K562 (cell line): ENCODE measurements at regions not wholly inside any gene's neighbourhood (a gene's known extent, or its start where the extent isn't known, plus 50 kb on each side); places are given as distances from the start of the nearest gene placed in this dataset.
A peak's percentile ranks its signal among the peaks of the same experiment; 100 is the strongest.

Experiments used
- ATAC-seq: fragments of 200-7000 bp; cut with Tn5 transposase; 3 replicates; pipeline ENCODE4 v1.9.1; 2020; ENCODE audit warnings: moderate library complexity
- BruUV-seq: library from RNA; stranded (reverse); fragments of 400-500 nt; replicated peaks from 2 replicates; lab custom pipeline; 2021; lab: Mats Ljungman, UMichigan
- CTCF ChIA-PET: fragments of 300-600 bp; formaldehyde crosslinking; extraction: SDS; loops from one replicate; lab custom pipeline; 2021; ENCODE audit warnings: low intra/inter-chr PET ratio; lab: Yijun Ruan, JAX
- POLR2A ChIA-PET: fragments of 300-600, 350-650 bp; sonication (Branson Sonifier 250); formaldehyde crosslinking; extraction: SDS; loops from one replicate; lab custom pipeline; 2021; ENCODE audit warnings: antibody characterized with exemption, inconsistent platforms; lab: Yijun Ruan, JAX
- DNase-seq, 4 experiments: peaks; one replicate each; pipeline versions ENCODE4 v3.0.0 to v3.0.0-alpha.2; 2011 to 2018; ENCODE audit warnings: low spot score in 3 of 4, mixed read lengths in 3 of 4; ENCODE audit errors: extremely low read depth in 1 of 4
- FAIRE-seq: peaks from 2 replicates; lab custom pipeline; 2011; peaks lifted over from hg19 to GRCh38; lab: Jason Lieb, UNC
- H2AFZ ChIP-seq: 2 replicates; pipeline ENCODE4 v1.6.0; 2011; ENCODE audit warnings: low read depth, low read length, control low read depth, inconsistent platforms
- H3K27ac ChIP-seq: fragments of 200-600 bp; 3 replicates; pipeline ENCODE4 v1.8.0; 2011; ENCODE audit warnings: low read depth, mild to moderate bottlenecking, control low read depth, inconsistent platforms, low read length, moderate library complexity, mixed read lengths; ENCODE audit errors: extremely low read depth
- H3K27me3 ChIP-seq, 2 experiments: fragments of 300-600 bp in 1 of 2; 2 replicates in 1 of 2; 3 replicates in 1 of 2; pipeline versions ENCODE4 v1.6.0 to v1.8.0; 2011; ENCODE audit warnings: inconsistent platforms in 2 of 2, low read length in 2 of 2, mild to moderate bottlenecking in 1 of 2, mixed read lengths in 1 of 2, moderate library complexity in 1 of 2; ENCODE audit not compliant: control insufficient read depth in 2 of 2, insufficient read depth in 2 of 2
- H3K36me3 ChIP-seq: fragments of 300-600 bp; 3 replicates; pipeline ENCODE4 v1.8.0; 2011; ENCODE audit warnings: mild to moderate bottlenecking, low read length, inconsistent platforms; ENCODE audit not compliant: control insufficient read depth, insufficient read depth
- H3K4me1 ChIP-seq, 2 experiments: fragments of 200-600 bp in 1 of 2; replicated peaks in 1 of 2; 2 replicates in 1 of 2; 3 replicates in 1 of 2; pipeline versions ENCODE4 v1.5.1 to v1.8.0; 2011; ENCODE audit warnings: inconsistent platforms in 2 of 2, low read length in 2 of 2, mild to moderate bottlenecking in 1 of 2, mixed read lengths in 1 of 2, moderate library complexity in 1 of 2; ENCODE audit not compliant: control insufficient read depth in 2 of 2, insufficient read depth in 2 of 2
- H3K4me2 ChIP-seq: 2 replicates; pipeline ENCODE4 v1.6.1; 2011; ENCODE audit warnings: low read length, control low read depth, inconsistent platforms, mixed read lengths; ENCODE audit not compliant: insufficient read depth
- H3K4me3 ChIP-seq: fragments of 200-600 bp; sonication (generic), shearing (Covaris generic); 2 replicates; pipeline ENCODE4 v1.5.1; 2016; ENCODE audit warnings: control low read depth, inconsistent platforms
- H3K79me2 ChIP-seq: fragments of 200-600 bp; 3 replicates; pipeline ENCODE4 v1.8.0; 2011; ENCODE audit warnings: low read length, inconsistent platforms; ENCODE audit not compliant: control insufficient read depth, insufficient read depth
- H3K9ac ChIP-seq, 2 experiments: 2 replicates each; pipeline versions ENCODE4 v1.6.0 to v1.6.1; 2011; ENCODE audit warnings: low read depth in 2 of 2, low read length in 2 of 2, control low read depth in 1 of 2, inconsistent platforms in 1 of 2, mild to moderate bottlenecking in 1 of 2, mixed read lengths in 1 of 2; ENCODE audit not compliant: insufficient read depth in 1 of 2
- H3K9me1 ChIP-seq: one replicate; pipeline ENCODE4 v1.6.0; 2011; ENCODE audit warnings: inconsistent platforms, mild to moderate bottlenecking, low read length, moderate library complexity; ENCODE audit not compliant: control insufficient read depth, insufficient read depth
- H3K9me3 ChIP-seq: replicated peaks from 2 replicates; pipeline ENCODE4 v1.5.1; 2011; ENCODE audit warnings: low read depth, low read length, inconsistent platforms; ENCODE audit not compliant: control insufficient read depth, insufficient read depth
- H4K20me1 ChIP-seq: replicated peaks from 2 replicates; pipeline ENCODE4 v1.6.1; 2011; ENCODE audit warnings: low read length, inconsistent platforms, mixed read lengths; ENCODE audit not compliant: control insufficient read depth, insufficient read depth
- BACH1 ChIP-seq: fragments of 200-800 bp; sonication (Bioruptor generic); IDR thresholded peaks from 2 replicates; pipeline ENCODE4 v1.6.1; 2016; ENCODE audit warnings: missing genetic modification characterization, missing compliant biosample characterization
- CREBBP ChIP-seq: IDR thresholded peaks from one replicate; pipeline ENCODE4 v1.6.1; 2012; ENCODE audit warnings: low read depth, mild to moderate bottlenecking, control low read depth, inconsistent platforms, low read length
- CTBP1 ChIP-seq: fragments of 450-650 bp; IDR thresholded peaks from 2 replicates; pipeline ENCODE4 v1.6.1; 2016; ENCODE audit warnings: borderline replicate concordance
- FOXJ3 ChIP-seq: sonication (generic); formaldehyde crosslinking; IDR thresholded peaks from 2 replicates; pipeline ENCODE4 v1.4.0; 2020; ENCODE audit warnings: mild to moderate bottlenecking, missing genetic modification reagents
- GABPB1 ChIP-seq: sonication (generic); formaldehyde crosslinking; IDR thresholded peaks from 2 replicates; pipeline ENCODE4 v1.8.0; 2022; ENCODE audit warnings: mild to moderate bottlenecking, missing genetic modification reagents
- GTF2A2 ChIP-seq: IDR thresholded peaks from 2 replicates; pipeline ENCODE4 v1.6.1; 2016; ENCODE audit warnings: mild to moderate bottlenecking, missing genetic modification characterization, missing compliant biosample characterization
- MEIS2 ChIP-seq: fragments of 450-650 bp; IDR thresholded peaks from 2 replicates; pipeline ENCODE4 v1.6.1; 2014; ENCODE audit warnings: mild to moderate bottlenecking; ENCODE audit not compliant: partially characterized antibody
- SMARCA4 ChIP-seq: fragments of 450-650 bp; IDR thresholded peaks from 2 replicates; pipeline ENCODE4 v1.6.1; 2016
- SMARCC2 ChIP-seq: fragments of 450-650 bp; IDR thresholded peaks from 2 replicates; pipeline ENCODE4 v1.6.1; 2017; ENCODE audit warnings: antibody characterized with exemption, moderate library complexity, mild to moderate bottlenecking, low read depth
- TCF7L2 ChIP-seq: fragments of 150-350 bp; IDR thresholded peaks from 2 replicates; pipeline ENCODE4 v1.6.1; 2016; ENCODE audit warnings: low read depth, mild to moderate bottlenecking, low read length, moderate library complexity
- ZC3H4 ChIP-seq: sonication (generic); formaldehyde crosslinking; IDR thresholded peaks from 2 replicates; pipeline ENCODE4 v1.9.0; 2021; ENCODE audit warnings: missing genetic modification reagents, borderline replicate concordance
- WGBS: fragments of 100-300 bp; shearing (Covaris generic); methylation state at CpG from one replicate; pipeline ENCODE4 v1.1.6; 2016; ENCODE audit warnings: low coverage, mixed read lengths; ENCODE audit not compliant: insufficient coverage; ENCODE audit errors: missing lambda C conversion rate; 5-methylcytosine and 5-hydroxymethylcytosine counted together
- in situ Hi-C: fragments of 300-500 bp; cut with MboI; formaldehyde crosslinking; loops from 4 replicates; pipeline ENCODE4 v1.15.0; 2018; ENCODE audit warnings: inconsistent platforms, mixed read lengths
- intact Hi-C: fragments of 100-400 bp; cut with micrococcal nuclease; formaldehyde crosslinking; loops from 2 replicates; pipeline ENCODE4 v1.14.2; 2022
- TF ChIP-seq, protein P1 (sequence below), 2 experiments: fragments of 450-650 bp; IDR thresholded peaks; 2 replicates each; pipeline ENCODE4 v1.6.1; 2018; ENCODE audit warnings: mild to moderate bottlenecking in 2 of 2, low read depth in 1 of 2; ENCODE audit not compliant: partially characterized antibody in 2 of 2
- TF ChIP-seq, protein P2 (sequence below): fragments of 450-650 bp; IDR thresholded peaks from 2 replicates; pipeline ENCODE4 v1.6.1; 2016

DNA sequence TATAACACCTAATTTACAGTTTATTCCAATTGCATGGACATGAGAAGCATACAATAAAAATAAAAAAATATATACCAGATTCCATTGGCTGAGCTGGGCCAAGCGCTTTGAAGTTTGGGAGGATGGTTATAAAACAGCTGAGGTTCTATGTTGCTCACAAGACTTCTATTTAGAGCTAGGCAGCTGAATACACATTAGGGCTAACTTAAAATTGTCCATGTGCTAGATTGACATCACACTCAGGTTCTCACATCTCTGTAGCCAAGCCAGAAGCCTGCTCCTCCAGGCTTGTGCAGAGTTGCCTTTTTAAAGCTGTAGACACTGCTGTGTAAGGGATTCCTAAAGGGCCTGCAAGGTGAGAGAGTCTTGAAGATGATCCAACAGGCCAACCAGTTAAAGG, 871.1 kb upstream of the FANCL start:
- no peak for ATAC-seq
- WGBS = 0% methylated on average over 1 of the region's 1 CpG
- Histone ChIP-seq H3K9me3 (no peaks in the 10 kb centered on the region), H2AFZ (no peak overlapping the region), H3K9ac (no peak overlapping the region), H3K27me3 (no peaks in the 10 kb centered on the region), H3K36me3 (no peaks in the 10 kb centered on the region), H3K79me2 (no peaks in the 10 kb centered on the region), H4K20me1 (no peaks in the 10 kb centered on the region), H3K9me1 (no peaks in the 10 kb centered on the region), H3K4me3 (no peak overlapping the region), H3K27ac (no peak overlapping the region), H3K4me2 (no peak overlapping the region), H3K4me1 (no peaks in the 10 kb centered on the region)
- DNase-seq = no peak
- FAIRE-seq = no peak
- no peak for TF ChIP-seq GABPB1
- in situ Hi-C loops (no loop called here), intact Hi-C loops (no loop called here)
- ChIA-PET POLR2A (interaction anchor here (0.6 kb wide), 1 partner anchor 759 kb away, joined by 3 read pairs; no protein-coding TSS in a partner anchor), CTCF (no interaction called here)
- no TSS peak for BruUV-seq

DNA sequence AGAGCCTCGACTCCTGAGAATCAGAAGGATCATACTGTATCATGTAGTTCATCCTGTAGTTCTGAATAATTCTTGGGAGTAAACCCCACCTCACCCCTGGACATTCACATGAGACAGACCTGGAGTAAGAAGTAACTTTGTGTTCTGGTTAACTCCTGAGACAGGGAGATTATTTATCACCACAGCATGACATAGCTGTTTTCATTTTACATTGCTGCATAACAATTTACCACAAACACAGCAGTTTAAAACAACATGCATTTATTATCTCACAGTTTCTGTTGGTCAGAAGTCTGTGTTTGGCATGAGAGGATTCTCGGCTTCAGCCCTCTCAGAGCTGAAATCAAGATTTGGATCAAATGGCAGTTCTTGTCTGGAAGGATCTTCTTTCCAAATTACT, 855.8 kb upstream of the FANCL start:
- POLR2A ChIA-PET = interaction anchor here (1.2 kb wide), 1 partner anchor 32 kb away, joined by 3 read pairs; no protein-coding TSS in a partner anchor
- no peak overlapping the region for H3K9ac ChIP-seq
- BruUV-seq = no TSS peak
- TF ChIP-seq, protein P1, sequence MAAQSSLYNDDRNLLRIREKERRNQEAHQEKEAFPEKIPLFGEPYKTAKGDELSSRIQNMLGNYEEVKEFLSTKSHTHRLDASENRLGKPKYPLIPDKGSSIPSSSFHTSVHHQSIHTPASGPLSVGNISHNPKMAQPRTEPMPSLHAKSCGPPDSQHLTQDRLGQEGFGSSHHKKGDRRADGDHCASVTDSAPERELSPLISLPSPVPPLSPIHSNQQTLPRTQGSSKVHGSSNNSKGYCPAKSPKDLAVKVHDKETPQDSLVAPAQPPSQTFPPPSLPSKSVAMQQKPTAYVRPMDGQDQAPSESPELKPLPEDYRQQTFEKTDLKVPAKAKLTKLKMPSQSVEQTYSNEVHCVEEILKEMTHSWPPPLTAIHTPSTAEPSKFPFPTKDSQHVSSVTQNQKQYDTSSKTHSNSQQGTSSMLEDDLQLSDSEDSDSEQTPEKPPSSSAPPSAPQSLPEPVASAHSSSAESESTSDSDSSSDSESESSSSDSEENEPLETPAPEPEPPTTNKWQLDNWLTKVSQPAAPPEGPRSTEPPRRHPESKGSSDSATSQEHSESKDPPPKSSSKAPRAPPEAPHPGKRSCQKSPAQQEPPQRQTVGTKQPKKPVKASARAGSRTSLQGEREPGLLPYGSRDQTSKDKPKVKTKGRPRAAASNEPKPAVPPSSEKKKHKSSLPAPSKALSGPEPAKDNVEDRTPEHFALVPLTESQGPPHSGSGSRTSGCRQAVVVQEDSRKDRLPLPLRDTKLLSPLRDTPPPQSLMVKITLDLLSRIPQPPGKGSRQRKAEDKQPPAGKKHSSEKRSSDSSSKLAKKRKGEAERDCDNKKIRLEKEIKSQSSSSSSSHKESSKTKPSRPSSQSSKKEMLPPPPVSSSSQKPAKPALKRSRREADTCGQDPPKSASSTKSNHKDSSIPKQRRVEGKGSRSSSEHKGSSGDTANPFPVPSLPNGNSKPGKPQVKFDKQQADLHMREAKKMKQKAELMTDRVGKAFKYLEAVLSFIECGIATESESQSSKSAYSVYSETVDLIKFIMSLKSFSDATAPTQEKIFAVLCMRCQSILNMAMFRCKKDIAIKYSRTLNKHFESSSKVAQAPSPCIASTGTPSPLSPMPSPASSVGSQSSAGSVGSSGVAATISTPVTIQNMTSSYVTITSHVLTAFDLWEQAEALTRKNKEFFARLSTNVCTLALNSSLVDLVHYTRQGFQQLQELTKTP (IDR thresholded peaks at IDR 0.05; ENCODE audit: low read depth in 1 of 2, partially characterized antibody in 2 of 2) = no peak
- TF ChIP-seq SMARCC2 = no peak
- TF ChIP-seq, protein P2, sequence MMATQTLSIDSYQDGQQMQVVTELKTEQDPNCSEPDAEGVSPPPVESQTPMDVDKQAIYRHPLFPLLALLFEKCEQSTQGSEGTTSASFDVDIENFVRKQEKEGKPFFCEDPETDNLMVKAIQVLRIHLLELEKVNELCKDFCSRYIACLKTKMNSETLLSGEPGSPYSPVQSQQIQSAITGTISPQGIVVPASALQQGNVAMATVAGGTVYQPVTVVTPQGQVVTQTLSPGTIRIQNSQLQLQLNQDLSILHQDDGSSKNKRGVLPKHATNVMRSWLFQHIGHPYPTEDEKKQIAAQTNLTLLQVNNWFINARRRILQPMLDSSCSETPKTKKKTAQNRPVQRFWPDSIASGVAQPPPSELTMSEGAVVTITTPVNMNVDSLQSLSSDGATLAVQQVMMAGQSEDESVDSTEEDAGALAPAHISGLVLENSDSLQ = peak; percentile 62; the same call in 1 of the 2 replicates
- TF ChIP-seq BACH1 (tag) = 0 out of 2 replicates have a peak, but pooled peaks have one; percentile 21
- no peak for TF ChIP-seq TCF7L2
- TF ChIP-seq CTBP1 = no peak
- TF ChIP-seq SMARCA4 = no peak
- no peak for TF ChIP-seq CREBBP
- TF ChIP-seq ZC3H4 (CRISPR knock-in tag) = no peak
- TF ChIP-seq GTF2A2 (tag) = no peak
- peak; percentile 79 for TF ChIP-seq MEIS2
- no peak for TF ChIP-seq FOXJ3 (CRISPR knock-in tag)

More for the DNA sequence above, 855.8 kb upstream of the FANCL start:
- intact Hi-C loops (no loop called here), in situ Hi-C loops (no loop called here)
- Histone ChIP-seq H3K27ac (no peak overlapping the region), H3K36me3 (no peaks in the 10 kb centered on the region), H3K79me2 (no peaks in the 10 kb centered on the region), H4K20me1 (no peaks in the 10 kb centered on the region), H3K27me3 (no peaks in the 10 kb centered on the region), H3K4me3 (no peak overlapping the region), H3K9me1 (no peaks in the 10 kb centered on the region), H3K9me3 (no peaks in the 10 kb centered on the region), H3K4me2 (no peak overlapping the region), H3K4me1 (no peaks in the 10 kb centered on the region), H2AFZ (no peak overlapping the region)
- CTCF ChIA-PET = no interaction called here
- ATAC-seq = no peak
- FAIRE-seq = no peak
- WGBS = 8% methylated on average over 2 of the region's 2 CpGs
- no peak for DNase-seq
